ENCODE measurements at regions not wholly inside any gene's neighbourhood (a gene's known extent, or its start where the extent isn't known, plus 50 kb on each side); places are given as distances from the start of the nearest gene placed in this dataset.

- Histone ChIP-seq H3K9me3 (no peaks in the 10 kb centered on the region), H3K4me1 (no peaks in the 10 kb centered on the region), H3K4me3 (no peak overlapping the region), H3K27me3 (peaks cover 0 to 5% (median 0%) of the 10 kb centered on the region in 4 donors), H3K36me3 (no peaks in the 10 kb centered on the region), H3K27ac (no peak overlapping the region)
- no peak for ATAC-seq
- intact Hi-C loops (cut with DNase I): no loop called here
- 74 to 90% methylated on average over 1 of the region's 1 CpG for WGBS, 2 donors
- no peak for DNase-seq
- no peak for FAIRE-seq
- TF ChIP-seq, protein P1, sequence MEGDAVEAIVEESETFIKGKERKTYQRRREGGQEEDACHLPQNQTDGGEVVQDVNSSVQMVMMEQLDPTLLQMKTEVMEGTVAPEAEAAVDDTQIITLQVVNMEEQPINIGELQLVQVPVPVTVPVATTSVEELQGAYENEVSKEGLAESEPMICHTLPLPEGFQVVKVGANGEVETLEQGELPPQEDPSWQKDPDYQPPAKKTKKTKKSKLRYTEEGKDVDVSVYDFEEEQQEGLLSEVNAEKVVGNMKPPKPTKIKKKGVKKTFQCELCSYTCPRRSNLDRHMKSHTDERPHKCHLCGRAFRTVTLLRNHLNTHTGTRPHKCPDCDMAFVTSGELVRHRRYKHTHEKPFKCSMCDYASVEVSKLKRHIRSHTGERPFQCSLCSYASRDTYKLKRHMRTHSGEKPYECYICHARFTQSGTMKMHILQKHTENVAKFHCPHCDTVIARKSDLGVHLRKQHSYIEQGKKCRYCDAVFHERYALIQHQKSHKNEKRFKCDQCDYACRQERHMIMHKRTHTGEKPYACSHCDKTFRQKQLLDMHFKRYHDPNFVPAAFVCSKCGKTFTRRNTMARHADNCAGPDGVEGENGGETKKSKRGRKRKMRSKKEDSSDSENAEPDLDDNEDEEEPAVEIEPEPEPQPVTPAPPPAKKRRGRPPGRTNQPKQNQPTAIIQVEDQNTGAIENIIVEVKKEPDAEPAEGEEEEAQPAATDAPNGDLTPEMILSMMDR (IDR thresholded peaks at IDR 0.05): no peak
Observed at GRCh38 chr2:5060956-5061355, 631.2 kb upstream of the SOX11 start.

DNA sequence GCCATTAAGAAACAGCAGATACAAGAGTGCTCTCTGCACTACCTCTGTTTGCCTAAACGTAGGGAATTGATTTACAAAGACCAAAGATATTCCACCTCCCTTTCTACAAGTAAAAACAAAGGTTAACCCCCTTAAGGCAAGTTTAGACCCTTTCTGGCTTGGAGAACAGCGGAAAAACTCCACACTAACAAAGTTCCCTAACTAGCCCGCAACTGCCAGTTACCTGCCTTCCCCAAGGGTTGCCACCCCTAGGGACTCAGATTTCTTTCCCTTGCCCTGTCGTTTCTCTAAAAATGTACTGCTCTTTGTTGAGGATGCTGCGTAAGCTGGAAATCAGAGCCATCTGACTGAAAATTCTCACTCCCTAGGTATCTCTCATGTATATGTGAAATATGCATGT, 627.5 kb upstream of the SOX11 start:
- Histone ChIP-seq H3K4me1 (no peaks in the 10 kb centered on the region), H3K36me3 (no peaks in the 10 kb centered on the region), H3K4me3 (no peak overlapping the region), H3K9me3 (no peaks in the 10 kb centered on the region), H3K27ac (no peak overlapping the region), H3K27me3 (peaks cover 0 to 5% (median 0%) of the 10 kb centered on the region in 4 donors)
- FAIRE-seq: no peak
- intact Hi-C loops (cut with DNase I): no loop called here
- no peak for DNase-seq
- TF ChIP-seq, protein P1 (IDR thresholded peaks at IDR 0.05): no peak
- 52 to 57% methylated on average over 5 of the region's 5 CpGs for WGBS, 2 donors
- ATAC-seq: no peak

GRCh38 chr2:5067816-5068215, 624.4 kb upstream of the SOX11 start:
- TF ChIP-seq, protein P1 (IDR thresholded peaks at IDR 0.05): no peak
- ATAC-seq: no peak
- no peak for DNase-seq
- Histone ChIP-seq H3K27ac (no peak overlapping the region), H3K27me3 (peaks cover 0 to 3% (median 0%) of the 10 kb centered on the region in 4 donors), H3K4me3 (no peak overlapping the region), H3K9me3 (no peaks in the 10 kb centered on the region), H3K36me3 (no peaks in the 10 kb centered on the region), H3K4me1 (no peaks in the 10 kb centered on the region)
- intact Hi-C loops (cut with DNase I): no loop called here
- WGBS, 2 donors: 73 to 76% methylated on average over 4 of the region's 4 CpGs
- FAIRE-seq: no peak

- no peaks in the 10 kb centered on the region for H3K9me3 ChIP-seq
- TF ChIP-seq, protein P1 (IDR thresholded peaks at IDR 0.05): no peak
- FAIRE-seq (no peak), ATAC-seq (no peak), DNase-seq (no peak)
- WGBS, 2 donors: 31 to 38% methylated on average over 5 of the region's 5 CpGs
- intact Hi-C loops (cut with DNase I): no loop called here
- H3K27me3 ChIP-seq: peaks cover 0 to 3% (median 0%) of the 10 kb centered on the region in 4 donors
- H3K4me1 ChIP-seq: no peaks in the 10 kb centered on the region
- H3K36me3 ChIP-seq: no peaks in the 10 kb centered on the region
- no peak overlapping the region for H3K4me3 ChIP-seq
- no peak overlapping the region for H3K27ac ChIP-seq
Observed at GRCh38 chr2:5070257-5070656, 621.9 kb upstream of the SOX11 start.

DNA sequence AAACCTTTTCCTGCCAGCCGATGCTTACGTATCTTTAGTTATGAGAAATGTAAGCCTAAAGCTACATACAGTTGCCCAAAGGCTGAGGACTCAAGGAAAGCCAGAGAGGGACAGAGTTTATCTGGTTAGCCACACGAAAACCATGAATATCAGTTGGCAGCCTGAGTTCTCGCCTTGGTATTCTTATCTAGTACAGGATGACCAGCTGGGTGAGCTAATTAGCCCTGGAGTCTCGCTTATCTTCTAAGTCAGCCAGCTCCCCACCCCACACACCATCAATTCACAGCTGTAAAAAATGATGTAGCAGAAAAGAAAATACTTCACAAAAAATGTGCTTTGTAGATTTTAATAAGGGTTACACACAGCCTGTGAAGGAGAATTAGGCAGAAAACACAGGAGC, 617.5 kb upstream of the SOX11 start:
- H3K4me1 ChIP-seq: no peaks in the 10 kb centered on the region
- no peak overlapping the region for H3K27ac ChIP-seq
- FAIRE-seq (no peak), ATAC-seq (no peak), DNase-seq (no peak)
- TF ChIP-seq, protein P1 (IDR thresholded peaks at IDR 0.05): no peak
- H3K4me3 ChIP-seq: no peak overlapping the region
- 38 to 43% methylated on average over 5 of the region's 5 CpGs for WGBS, 2 donors
- H3K27me3 ChIP-seq: peaks cover 0 to 5% (median 1%) of the 10 kb centered on the region in 4 donors
- intact Hi-C loops (cut with DNase I): no loop called here
- no peaks in the 10 kb centered on the region for H3K36me3 ChIP-seq
- no peaks in the 10 kb centered on the region for H3K9me3 ChIP-seq

All from pancreas (tissue), 10 donors.